NB4 (cell line): ENCODE measurements at regions not wholly inside any gene's neighbourhood (a gene's known extent, or its start where the extent isn't known, plus 50 kb on each side); places are given as distances from the start of the nearest gene placed in this dataset.

ENCODE experiments used
- POLR2A ChIP-seq: IDR thresholded peaks from 2 replicates; pipeline ENCODE4 v1.6.1; 2011; ENCODE audit warnings: mild to moderate bottlenecking; ENCODE audit not compliant: insufficient read length; ENCODE audit errors: extremely low read depth
- TF ChIP-seq, protein P1 (sequence below): IDR thresholded peaks from one replicate; pipeline ENCODE4 v1.5.1; 2012; ENCODE audit warnings: low read depth, low read length

DNA sequence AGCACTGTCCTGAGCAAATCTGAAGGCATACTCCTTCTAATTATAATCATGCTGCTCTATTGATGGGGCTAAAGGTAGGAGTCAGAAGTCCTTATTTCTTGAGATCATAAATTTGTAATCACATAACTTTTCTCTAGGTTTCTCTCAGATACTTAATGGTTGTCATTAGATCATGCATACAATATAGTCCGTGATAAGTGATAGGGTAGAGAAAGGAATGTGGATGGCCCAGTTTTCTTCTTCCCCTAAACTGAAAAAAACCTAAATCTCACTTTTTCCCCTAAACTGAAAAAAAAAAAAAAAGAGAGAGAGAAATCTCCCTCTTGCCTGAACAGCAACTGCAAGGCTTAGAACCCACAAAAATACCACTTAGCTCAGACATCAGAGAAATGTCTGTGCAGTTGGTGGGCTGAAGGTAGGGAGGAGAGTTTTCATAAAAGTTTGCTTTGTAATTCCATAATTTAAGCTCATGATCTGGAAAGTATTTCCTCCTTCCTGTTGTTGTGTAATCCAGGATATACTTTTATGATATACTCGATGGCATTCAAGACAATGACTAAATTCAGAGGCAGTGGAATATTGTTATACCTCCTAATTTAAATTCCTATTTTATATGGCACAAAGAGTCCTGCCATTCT lies 79.3 kb upstream of the ITPRID2 start:
- TF ChIP-seq, protein P1, sequence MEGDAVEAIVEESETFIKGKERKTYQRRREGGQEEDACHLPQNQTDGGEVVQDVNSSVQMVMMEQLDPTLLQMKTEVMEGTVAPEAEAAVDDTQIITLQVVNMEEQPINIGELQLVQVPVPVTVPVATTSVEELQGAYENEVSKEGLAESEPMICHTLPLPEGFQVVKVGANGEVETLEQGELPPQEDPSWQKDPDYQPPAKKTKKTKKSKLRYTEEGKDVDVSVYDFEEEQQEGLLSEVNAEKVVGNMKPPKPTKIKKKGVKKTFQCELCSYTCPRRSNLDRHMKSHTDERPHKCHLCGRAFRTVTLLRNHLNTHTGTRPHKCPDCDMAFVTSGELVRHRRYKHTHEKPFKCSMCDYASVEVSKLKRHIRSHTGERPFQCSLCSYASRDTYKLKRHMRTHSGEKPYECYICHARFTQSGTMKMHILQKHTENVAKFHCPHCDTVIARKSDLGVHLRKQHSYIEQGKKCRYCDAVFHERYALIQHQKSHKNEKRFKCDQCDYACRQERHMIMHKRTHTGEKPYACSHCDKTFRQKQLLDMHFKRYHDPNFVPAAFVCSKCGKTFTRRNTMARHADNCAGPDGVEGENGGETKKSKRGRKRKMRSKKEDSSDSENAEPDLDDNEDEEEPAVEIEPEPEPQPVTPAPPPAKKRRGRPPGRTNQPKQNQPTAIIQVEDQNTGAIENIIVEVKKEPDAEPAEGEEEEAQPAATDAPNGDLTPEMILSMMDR, result no peak
- no peak for TF ChIP-seq POLR2A
